NCI-H146 treated with DMSO at 0.1 percent for 48 hours (cell line): ENCODE measurements at regions not wholly inside any gene's neighbourhood (a gene's known extent, or its start where the extent isn't known, plus 50 kb on each side); places are given as distances from the start of the nearest gene placed in this dataset.

Experiments
- DNase-seq: peaks from one replicate; lab custom pipeline; 2025; ENCODE audit not compliant: unreplicated experiment; lab: John Stamatoyannopoulos, UW

DNA sequence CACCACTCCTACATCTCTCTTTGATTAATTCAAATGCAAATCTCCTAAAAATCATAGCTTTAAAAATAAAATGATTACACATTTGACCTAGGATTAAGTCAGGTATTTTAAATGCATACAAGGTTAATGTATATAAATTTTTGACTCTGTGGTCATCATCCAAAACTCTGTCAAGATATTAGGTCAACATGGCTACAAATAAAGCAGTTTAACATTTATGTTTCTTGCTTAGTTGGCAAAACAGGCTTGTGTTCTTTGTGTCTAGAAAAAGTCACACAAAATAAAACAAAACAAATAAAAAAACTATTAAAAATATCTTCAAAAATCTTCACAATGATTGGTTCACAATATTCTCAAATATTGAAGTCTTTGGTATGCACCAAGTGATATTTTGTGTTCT lies 473.2 kb downstream of the LRFN5 start:
- no peak for DNase-seq

DNA sequence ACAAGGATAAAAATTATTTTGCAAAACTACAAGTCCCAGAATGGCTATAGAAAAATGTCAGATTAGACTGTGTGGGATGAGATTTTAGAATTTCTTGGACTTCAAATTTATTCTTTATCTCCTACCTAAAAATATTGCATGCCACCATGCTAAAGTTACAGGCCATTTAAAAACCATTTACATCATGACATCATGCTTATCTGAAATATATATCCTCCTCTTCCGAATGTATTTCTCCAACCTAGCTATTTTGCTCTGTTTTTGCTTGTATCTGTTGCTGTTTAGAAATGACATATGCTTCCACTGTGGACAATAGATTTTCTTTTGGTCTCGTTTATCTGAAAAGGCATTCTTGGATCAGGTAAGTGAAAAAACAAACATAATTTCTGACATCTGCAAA lies 471.7 kb downstream of the LRFN5 start:
- DNase-seq: no peak

DNA sequence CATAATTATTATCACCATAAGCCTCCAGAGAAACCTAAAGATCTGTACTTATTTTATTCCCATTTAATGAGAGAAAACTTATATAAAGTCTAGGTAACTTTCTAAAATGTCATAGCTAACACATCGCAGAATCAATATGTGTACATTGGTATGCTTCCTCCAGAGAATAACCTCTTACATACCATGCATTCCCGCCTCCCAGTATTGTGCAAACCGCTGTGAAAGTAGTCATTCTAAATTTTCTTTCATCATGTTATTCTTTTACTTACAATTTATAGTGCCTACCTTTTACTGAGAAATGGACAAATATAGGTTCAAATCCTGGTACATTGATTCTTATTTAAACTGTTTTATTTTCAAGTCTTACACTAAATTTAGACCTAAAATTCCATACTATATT lies 463.4 kb downstream of the LRFN5 start:
- DNase-seq: no peak

DNA sequence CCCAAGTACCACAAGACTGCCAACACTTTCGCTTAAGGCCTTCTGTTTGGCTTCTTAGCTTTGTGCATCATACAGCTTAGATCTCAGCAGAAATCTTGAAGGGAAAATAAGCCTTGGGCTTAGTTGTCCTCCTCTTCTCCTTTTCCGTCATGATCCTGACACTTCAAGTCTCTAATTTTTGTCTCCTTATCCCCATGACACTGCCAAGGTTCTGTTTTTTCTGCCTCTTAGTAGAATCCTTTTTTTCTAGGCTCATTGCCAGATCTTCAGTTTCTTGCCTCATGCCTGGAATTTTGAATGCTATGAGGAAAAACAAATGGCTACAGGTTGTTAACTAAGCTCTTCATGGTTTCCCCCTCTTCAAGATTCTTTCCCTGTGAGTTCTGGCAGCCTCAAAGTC lies 450.4 kb downstream of the LRFN5 start:
- DNase-seq: no peak

DNA sequence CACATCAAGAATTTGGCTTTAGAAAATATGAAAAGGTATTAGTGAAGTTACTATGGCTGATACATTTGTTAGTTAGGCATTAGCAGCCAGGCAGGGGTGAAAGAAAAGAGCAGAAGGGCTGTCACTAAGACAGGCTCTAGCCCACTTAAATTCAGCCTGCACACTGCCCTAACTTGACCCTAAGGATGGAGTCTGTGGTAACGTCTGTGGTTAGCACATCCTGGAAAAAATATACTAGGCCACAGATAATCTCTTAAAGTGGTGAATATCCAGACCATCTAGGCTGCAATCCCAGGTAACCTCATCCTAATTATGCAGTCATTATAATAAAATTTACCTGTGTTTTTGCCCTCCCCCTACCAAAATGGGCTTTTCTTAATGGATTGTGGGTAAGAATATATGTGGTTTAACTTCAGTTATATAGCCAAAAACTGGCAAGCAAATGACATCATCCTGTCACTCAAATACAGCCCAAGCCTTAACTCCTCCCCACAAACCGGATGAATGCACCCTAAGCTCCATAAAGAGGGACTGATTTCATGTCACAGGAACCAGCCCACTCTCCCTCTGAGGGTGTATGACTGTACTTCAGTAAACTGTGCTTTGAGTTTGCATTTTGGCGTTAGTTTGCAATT lies 440.9 kb downstream of the LRFN5 start:
- DNase-seq: no peak

DNA sequence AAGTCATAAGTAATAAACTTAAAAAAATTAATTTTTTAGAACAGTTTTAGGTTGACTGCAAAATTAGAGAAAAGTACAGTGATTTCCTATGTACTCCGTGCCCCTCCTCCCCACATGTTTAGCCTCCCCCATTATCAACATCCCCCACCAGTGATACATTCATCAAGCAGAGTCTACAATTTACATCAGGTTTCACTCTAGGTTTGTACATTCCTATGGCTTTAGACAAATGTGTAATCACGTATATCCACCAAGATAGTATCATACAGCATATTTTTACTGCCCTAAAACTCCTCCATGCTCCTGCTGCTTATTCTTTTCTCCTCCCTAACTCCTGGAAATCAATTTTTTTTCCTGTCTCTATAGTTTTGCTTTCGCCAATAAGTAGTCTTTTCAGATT lies 438.7 kb downstream of the LRFN5 start:
- no peak for DNase-seq

DNA sequence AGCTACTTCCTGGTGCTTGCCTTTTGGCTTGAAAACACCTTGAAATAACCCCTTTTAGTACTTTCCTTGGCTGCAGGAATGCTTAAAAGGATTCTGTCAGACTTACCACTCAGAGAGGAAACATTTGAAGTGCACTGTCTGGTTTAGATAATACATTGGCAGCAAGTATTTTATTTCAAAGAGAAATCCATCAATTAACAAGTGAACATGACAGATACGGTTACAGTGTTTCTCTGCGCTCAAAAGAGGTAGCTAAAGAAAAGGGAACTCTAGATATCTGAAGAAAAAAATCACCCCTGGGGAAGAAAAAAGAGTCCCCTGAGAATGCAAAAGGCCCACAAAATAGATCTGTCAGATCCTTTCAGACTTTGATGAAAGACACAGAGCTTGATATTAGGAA lies 421.9 kb downstream of the LRFN5 start:
- DNase-seq: no peak

DNA sequence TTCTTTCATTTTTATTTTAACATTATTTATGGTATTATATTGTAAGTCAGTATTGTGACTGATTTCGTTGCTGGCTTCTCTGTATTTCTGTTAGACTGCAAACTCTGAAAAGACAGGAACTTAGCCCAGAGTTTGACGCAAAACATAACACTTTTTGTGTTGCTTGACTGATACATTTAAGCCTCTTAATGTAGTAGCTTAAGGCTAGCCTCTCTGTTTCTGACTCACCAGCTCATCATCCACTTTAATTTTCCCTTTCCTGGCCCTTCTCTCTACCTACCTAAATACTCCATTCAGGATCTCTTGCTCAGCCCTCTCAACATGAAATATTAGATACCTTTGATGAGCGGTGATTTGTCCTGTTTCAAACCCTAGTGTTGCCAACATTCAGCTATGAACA lies 420.6 kb downstream of the LRFN5 start:
- no peak for DNase-seq

DNA sequence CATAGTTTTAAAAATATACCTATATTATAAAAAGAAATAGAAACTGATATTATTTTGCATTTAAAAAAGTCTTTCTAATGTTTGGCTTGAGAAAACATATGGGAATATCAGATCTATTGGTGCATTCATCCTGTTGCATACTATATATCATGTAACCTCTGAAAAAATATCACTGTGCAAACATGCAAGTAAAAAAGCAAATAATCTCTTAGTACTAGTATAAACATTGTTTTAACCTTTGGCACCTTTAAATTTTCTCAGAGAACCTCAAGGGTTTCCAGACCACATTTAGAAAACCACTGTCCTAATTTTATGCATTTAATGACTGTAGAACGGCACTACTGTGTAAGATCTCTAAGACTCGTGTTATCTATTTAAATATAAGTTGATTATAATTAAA lies 416.8 kb downstream of the LRFN5 start:
- no peak for DNase-seq

DNA sequence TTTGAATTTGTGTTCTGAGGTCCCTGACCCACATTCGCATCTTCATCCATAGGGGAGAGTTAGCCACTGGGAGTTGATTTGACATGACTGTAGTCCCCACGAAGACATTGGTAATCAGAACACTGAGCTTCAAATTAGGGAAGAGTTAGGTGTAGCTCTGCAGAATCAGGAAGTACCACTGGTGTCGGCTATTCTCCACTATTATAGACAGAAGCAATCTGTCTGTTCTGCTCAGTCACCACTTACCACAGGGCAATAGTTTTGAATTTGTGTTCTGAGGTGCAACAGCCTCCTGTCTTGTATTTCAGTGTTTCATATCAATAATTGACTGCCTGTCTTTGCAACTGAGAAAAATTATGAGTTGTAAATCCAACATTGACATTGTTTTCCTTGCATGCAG lies 407.6 kb downstream of the LRFN5 start:
- no peak for DNase-seq

DNA sequence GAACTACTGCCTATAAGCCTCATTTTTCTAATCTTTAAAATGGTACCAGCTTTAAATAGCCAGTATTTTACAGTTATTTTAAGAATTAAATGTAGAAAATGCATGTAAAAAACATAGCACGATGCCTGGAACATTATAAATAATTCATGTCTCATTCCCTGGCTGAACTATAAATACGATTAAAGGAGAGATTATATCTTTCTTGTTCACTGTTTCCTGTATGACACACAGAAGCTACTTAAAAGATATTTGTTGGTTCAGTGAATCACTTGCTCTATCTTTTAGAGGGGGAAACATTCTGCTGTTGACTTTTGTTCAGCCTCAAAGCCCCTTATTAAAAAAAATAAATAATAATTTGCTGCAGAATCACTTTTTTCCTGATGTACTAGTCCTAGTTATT lies 406.9 kb downstream of the LRFN5 start:
- no peak for DNase-seq

DNA sequence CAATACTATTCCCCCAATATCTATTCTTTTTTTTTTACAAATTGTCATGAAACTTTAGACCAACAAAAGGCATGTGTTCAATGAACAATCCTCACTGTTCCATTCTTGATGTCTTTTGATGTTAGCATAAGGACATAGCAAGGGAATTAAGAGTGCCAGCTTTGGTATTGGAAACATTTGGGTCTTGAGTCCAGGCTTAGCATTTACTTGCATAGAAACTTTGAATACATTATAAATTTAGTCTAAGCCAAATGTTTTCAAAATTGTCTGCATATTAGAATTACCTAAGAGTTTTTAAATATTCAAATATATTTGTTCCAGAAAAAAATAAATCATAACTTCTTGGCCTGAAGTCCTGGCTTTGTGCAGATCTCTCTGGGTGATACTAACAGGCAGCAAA lies 406.5 kb downstream of the LRFN5 start:
- DNase-seq: no peak

DNA sequence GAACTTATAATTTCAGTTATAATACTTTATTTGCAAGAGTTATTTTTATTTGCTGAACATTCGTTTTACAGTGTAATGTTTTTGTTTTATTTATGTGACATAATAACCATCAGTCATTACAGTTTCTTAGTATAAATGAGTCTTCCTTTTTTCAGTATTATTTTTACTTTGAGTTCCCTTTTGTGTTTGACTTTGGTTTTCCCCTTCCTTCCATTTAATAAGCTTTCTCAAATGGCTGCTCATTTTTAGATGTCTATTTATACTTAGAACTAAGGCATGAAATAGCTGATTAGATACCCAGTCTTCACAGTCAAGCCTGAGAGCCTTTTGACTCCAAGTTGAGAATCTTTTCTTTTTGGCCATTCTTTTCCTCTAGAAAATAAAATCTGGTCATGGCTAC lies 404.5 kb downstream of the LRFN5 start:
- no peak for DNase-seq

DNA sequence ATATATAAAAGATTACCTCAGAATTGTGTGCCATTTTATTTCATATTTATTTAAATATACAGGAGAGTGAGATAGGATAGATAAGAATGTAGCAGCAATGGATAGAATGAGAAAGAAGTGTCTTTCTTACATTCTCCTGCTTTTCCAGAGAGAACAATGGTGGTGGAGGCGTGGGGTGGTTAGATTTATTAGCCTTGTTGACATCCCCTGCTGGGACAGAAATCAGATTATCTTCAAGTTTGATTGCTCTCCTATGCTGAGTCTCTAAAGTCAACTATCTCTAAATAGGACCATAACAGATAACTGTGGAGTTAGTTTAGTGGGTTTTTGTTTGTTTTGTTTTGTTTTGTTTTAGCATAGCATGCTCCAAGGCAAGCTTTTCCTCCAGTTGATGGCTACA lies 397.6 kb downstream of the LRFN5 start:
- no peak for DNase-seq

DNA sequence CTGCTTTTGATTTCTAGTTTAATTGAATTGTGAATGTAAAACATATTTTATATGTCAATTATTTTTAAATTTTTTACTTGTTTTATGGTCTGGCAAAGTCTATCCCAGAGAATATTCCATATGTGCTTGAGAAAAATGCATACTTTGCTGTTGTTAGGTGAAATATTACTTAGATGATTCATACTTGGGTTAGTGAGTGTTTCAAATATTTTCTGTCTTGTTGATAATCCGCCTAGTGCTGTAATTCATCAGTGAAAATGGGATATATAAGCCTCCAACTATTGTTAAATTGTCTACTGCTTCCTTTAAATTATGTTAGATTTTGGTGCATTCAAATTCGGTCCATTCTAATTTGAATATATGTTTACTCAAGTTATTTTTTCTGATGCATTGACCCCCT lies 395.5 kb downstream of the LRFN5 start:
- DNase-seq: no peak

DNA sequence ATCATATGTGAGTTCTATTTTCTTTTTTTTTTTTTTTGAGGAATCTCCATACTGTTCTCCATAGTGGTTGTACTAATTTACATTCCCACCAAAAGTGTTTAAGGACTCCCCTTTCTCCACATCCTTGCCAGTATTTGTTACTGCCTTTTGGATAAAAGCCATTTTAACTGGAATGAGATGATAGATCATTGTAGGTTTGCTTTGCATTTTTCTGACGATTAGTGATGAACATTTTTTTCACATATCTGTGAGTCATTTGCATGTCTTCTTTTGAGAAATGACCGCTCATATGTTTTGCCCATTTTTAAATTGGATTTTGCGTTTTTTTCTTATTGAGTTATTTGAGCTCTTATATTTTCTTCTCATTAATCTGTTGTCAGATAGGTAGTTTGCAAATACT lies 394.8 kb downstream of the LRFN5 start:
- DNase-seq: no peak

DNA sequence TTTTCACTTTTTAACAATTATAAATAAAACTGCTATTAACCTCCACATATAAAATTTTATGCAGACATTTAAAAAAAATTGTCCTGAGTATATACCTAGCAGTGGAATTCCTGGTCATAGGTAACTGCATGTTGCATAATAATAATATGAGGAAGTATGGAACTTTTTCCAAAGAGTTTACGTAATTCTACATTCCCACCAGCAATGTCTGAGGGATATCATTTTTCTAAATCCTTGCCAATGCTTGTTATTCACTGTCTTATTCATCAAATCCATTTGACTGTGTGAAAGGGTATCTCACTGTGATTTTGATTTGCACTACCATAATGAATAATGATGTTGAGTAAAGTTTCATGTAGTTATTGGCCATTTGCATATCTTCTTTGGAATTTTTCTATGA lies 393.8 kb downstream of the LRFN5 start:
- DNase-seq: no peak

DNA sequence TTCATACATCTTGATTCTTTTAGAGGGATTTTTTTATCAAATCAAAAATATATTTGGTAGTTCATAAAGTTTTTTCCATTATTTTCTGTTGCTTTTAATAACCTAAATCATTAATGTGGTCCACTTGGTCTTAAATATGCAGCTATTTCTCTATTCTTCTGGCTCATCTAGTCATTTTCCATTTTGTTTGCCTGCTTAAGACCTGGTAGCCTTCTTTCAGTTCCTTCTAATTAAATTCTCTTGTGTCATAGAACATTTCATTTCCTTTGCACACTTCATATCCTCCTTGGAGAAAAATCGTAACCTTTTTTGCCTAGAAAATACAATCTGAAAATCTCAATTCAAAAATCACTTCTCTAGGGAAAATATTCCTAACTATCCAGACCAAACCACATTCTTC lies 387.0 kb downstream of the LRFN5 start:
- DNase-seq: no peak

DNA sequence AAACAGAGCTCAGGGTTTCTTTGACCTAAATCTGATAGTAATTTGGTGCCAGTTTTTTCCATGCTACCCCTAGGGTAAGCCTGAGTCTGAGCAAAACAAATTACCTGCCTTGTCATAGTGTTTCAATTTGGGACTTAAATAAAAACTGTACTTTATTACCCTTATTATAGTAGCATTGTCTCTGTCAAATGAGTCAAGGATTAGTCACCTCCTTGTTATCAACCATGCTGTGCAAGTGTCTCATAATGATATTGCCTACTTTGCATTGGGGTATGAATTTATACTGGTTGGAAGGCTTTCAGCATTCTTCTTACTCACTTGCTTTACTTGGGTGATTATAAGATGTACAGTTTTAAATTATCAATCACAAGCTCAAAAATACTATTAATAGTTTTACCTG lies 380.0 kb downstream of the LRFN5 start:
- DNase-seq: no peak

DNA sequence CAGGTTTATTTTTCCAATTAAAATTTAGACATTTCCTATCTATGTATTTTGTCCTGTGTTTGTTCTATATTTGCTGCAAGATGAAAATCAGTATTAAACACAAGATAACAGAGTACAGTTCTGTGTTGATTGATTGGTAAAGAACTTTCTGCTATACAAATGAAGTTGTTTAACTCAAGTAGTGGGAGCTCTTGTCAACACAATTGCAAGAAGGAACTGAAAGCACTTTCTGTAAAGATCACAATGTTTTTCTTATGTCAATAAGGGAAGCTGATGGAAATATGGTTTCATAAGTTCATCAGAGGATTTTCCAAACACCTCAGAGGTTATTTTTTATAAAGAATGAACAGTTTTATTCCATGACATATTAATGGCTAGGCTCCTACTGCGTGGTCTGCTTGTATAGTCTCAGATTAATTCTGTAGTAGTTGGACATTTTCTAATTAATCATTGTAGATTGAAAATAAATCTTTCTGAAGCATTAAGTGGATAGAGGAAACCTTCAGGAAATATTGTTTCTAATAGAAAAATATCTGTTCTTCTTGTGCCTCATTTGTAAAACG lies 379.5 kb downstream of the LRFN5 start:
- DNase-seq: no peak

DNA sequence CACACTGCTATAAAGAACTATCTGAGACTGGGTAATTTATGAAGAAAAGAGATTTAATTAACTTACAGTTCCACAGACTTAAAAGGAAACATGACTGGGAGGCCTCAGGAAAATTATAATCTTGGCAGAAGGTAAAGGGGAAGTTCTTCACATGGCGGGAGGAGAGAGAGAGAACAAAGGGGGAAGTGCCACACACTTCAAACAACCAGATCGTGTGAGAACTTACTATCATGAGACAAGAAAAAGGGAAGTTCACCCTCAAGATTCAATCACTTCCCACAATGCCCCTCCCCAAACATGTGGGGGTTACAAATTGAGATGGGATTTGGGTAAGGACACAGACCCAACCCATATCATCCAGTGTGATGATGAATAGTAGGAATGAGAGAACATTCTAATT lies 366.5 kb downstream of the LRFN5 start:
- no peak for DNase-seq

DNA sequence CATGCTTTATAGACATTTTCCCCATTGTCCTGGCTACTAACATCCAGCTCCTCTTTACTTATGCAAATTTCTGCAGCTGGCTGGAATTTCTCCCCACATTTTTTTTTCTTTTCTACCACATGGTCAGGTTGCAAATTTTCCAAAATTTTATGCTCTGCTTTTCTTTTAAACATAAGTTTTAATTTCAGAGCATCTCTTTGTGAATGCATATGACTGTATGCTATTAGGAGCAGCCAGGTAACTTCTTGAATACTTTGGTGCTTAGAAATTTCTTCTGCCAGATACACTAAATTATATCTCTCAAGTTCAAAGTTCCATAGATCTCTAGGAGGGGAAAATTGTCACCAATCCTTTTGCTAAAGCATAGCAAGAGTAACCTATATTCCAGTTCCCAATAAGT lies 365.9 kb downstream of the LRFN5 start:
- no peak for DNase-seq

DNA sequence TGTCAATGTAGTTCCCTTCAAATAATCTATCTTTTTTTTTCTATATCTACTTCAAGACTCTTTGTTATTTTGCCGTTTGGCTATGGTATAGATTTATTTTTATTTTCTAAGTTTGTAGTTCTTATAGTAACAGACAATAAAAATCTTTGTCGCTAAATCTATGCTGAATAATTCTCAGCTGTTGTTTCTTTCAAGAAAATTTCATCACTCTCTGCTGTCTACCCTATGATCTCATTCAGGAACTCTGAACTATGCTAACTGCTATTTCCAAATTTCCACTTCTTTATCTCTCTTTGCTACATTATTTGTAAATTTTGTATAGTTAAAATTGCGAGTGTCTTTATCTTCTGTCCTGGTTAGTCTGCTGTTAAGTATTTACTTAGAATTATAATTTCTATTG lies 353.6 kb downstream of the LRFN5 start:
- DNase-seq: no peak

DNA sequence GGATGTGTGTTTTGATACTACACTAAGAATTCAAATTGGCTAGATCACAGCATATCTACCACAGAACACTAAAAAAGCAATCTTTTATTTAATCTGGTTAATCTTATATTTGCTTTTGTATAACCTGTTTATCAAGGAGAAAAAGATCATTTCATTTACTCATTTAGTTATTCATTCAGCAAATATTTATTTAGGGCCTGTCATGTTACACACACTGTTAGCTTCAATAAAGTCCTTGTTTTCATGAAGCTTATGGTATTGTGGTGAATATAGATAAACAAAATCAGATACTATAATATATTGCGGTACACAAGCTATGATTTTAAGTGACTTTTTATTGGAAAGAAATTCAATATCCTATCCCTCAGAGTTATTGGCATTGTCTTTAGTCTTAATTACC lies 350.8 kb downstream of the LRFN5 start:
- no peak for DNase-seq
